ENCODE measurements at regions not wholly inside any gene's neighbourhood (a gene's known extent, or its start where the extent isn't known, plus 50 kb on each side); places are given as distances from the start of the nearest gene placed in this dataset.

- TF ChIP-seq, protein P1, sequence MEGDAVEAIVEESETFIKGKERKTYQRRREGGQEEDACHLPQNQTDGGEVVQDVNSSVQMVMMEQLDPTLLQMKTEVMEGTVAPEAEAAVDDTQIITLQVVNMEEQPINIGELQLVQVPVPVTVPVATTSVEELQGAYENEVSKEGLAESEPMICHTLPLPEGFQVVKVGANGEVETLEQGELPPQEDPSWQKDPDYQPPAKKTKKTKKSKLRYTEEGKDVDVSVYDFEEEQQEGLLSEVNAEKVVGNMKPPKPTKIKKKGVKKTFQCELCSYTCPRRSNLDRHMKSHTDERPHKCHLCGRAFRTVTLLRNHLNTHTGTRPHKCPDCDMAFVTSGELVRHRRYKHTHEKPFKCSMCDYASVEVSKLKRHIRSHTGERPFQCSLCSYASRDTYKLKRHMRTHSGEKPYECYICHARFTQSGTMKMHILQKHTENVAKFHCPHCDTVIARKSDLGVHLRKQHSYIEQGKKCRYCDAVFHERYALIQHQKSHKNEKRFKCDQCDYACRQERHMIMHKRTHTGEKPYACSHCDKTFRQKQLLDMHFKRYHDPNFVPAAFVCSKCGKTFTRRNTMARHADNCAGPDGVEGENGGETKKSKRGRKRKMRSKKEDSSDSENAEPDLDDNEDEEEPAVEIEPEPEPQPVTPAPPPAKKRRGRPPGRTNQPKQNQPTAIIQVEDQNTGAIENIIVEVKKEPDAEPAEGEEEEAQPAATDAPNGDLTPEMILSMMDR (IDR thresholded peaks at IDR 0.05) = no peak
- no peak for TF ChIP-seq POLR2A (IDR thresholded peaks at IDR 0.05)
Observed at GRCh38 chr10:33571616-33572015, 237.1 kb upstream of the NRP1 start.
